Skeletal muscle satellite cell (primary cell): ENCODE measurements at regions not wholly inside any gene's neighbourhood (a gene's known extent, or its start where the extent isn't known, plus 50 kb on each side); places are given as distances from the start of the nearest gene placed in this dataset.
"Not testable (repeated sequence)": the region's sequence is repeated elsewhere in the genome, so short reads cannot be mapped to it uniquely, and the experiment has no call there.

Experiments
- H3K27me3 ChIP-seq: 2 replicates; pipeline ENCODE4 v1.7.0; 2013; ENCODE audit warnings: low read length; ENCODE audit not compliant: control insufficient read depth, insufficient read depth
- H3K36me3 ChIP-seq: 2 replicates; pipeline ENCODE4 v1.7.0; 2013; ENCODE audit warnings: mild to moderate bottlenecking, control low read depth, low read length; ENCODE audit not compliant: insufficient read depth
- H3K4me1 ChIP-seq: 2 replicates; pipeline ENCODE4 v1.7.0; 2013; ENCODE audit warnings: low read length; ENCODE audit not compliant: control insufficient read depth, insufficient read depth
- H3K4me2 ChIP-seq: 2 replicates; pipeline ENCODE4 v1.7.0; 2013; ENCODE audit warnings: mild to moderate bottlenecking, low read length
- H3K4me3 ChIP-seq: 2 replicates; pipeline ENCODE4 v1.7.0; 2013; ENCODE audit warnings: low read length
- H3K9ac ChIP-seq: 2 replicates; pipeline ENCODE4 v1.7.0; 2013; ENCODE audit warnings: mild to moderate bottlenecking, low read depth, low read length, moderate library complexity
- H3K9me3 ChIP-seq: replicated peaks from 2 replicates; pipeline ENCODE4 v1.7.0; 2013; ENCODE audit warnings: mild to moderate bottlenecking, control low read depth, low read length

DNA sequence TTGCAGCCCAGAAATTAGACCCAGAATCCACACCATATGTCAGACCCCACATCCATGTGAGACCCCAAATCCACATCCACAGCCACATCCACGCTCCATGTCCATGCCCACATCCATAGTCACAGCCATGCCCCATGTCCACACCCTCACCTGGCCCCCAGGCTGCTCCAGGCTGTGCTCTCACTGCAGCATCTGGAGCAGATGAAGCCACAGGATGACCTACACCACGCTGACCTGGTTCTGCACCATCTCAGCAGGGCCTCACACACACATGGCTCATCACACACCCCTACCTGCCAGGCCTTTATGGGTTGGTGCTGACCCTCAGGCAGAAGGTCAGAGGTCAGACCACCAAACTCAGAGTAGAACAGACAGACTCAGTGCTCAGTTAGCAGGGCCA, 660.0 kb upstream of the DEFB115 start:
- H3K4me2 ChIP-seq, H3K4me3 ChIP-seq, H3K9me3 ChIP-seq, H3K4me1 ChIP-seq, H3K27me3 ChIP-seq, H3K36me3 ChIP-seq, H3K9ac ChIP-seq: not testable (repeated sequence)

DNA sequence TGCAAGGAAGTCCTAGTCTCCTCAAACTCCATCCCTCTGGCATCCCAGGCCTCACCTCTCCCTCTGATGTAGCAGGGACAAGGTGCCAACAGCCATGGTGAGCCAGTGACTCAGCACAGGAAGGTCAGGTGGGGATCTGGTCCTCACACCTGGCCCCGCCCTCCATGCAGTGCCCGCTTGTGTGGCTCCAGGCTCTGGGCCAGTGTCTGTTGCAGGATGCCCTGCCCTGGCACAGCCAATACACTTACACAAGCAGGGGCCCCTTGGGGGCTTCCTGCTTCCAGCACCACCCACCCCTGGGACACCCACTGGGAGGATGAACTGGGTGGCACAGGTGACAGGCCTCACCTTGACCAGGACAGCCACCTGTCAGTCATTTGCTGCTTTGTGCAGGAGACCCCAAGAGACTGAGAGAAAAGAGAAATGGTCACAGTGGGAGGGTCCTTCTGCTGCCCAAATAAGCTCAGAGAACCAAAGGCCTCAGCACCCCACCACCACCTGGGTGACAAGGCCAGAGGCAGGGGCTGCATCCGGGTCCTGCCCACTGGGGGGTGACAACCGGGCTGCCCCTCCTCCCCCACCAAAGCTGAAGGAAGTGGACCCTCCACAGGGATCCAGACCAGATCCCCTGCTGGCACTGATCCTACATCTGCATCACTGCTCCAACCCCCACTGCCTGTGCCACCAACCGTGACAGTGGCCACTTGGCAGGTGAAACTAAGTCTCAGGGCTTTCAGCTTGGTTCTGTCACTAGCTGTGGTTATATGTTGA, 658.8 kb upstream of the DEFB115 start:
- Histone ChIP-seq H3K4me3 (no peak overlapping the region), H3K4me1 (no peaks in the 10 kb centered on the region), H3K9me3 (no peaks in the 10 kb centered on the region), H3K4me2 (no peak overlapping the region), H3K36me3 (no peaks in the 10 kb centered on the region), H3K9ac (no peak overlapping the region), H3K27me3 (no peaks in the 10 kb centered on the region)

DNA sequence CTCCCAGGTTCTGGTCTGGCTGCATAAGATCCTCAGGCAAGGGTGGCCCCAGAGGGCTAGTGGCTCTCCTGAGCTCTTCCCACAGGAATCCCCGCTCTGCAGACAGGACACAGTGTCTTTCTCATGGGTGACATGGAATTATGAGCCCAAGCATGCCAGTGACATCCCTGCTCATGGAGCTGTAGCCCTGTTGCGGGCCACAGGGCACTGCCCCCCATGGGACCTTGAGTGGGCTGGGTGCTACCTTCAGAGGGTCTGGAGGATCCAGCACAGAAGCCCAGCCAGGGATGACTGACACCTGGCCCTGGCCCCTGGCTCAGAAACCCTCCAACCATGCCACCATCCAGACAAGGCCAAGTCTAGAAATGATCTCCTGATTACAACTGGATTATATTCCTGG, 657.5 kb upstream of the DEFB115 start:
- Histone ChIP-seq H3K4me2 (no peak overlapping the region), H3K4me3 (no peak overlapping the region), H3K36me3 (no peaks in the 10 kb centered on the region), H3K4me1 (no peaks in the 10 kb centered on the region), H3K9ac (no peak overlapping the region), H3K9me3 (no peaks in the 10 kb centered on the region), H3K27me3 (no peaks in the 10 kb centered on the region)

DNA sequence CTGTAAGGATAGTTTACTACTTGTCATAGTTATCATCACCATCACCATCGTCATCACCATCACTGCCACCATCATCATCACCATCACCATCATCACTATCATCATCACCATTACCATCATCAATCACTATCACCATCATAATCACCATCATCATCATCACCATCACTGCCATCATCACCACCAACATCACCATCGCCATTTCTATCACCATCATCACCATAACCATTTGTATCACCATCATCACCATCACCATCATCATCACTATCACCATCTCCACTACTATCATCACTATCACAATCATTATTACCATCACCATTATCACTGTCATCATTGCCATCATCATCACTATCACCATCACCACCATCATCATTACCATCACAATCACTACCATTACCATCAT, 655.5 kb upstream of the DEFB115 start:
- Histone ChIP-seq H3K36me3 (no peaks in the 10 kb centered on the region), H3K9ac (no peak overlapping the region), H3K4me3 (no peak overlapping the region), H3K4me2 (no peak overlapping the region), H3K9me3 (no peaks in the 10 kb centered on the region), H3K27me3 (no peaks in the 10 kb centered on the region), H3K4me1 (no peaks in the 10 kb centered on the region)

DNA sequence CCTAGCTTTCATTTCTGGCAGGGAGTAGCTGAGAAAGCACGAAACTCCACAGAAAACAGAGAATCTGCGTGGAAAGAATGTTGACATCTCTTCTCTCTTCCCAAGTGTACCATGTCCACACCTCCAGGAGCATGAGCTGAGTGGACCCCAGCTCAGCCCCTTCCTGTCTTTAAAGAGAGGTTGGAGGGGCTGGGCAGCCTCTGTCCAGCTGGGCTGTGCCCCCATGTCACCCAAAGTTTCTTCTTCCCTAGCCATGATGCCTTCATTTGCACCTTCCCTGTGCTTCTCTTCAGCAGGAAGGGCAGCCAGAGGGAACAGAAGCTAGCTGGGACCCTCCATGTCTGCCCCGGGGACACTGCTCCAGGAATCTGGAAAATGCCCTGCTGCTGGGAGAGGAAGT, 655.0 kb upstream of the DEFB115 start:
- H3K27me3 ChIP-seq = no peaks in the 10 kb centered on the region
- H3K4me3 ChIP-seq = no peak overlapping the region
- no peaks in the 10 kb centered on the region for H3K36me3 ChIP-seq
- H3K4me1 ChIP-seq = no peaks in the 10 kb centered on the region
- no peak overlapping the region for H3K9ac ChIP-seq
- no peak overlapping the region for H3K4me2 ChIP-seq
- H3K9me3 ChIP-seq = no peaks in the 10 kb centered on the region

DNA sequence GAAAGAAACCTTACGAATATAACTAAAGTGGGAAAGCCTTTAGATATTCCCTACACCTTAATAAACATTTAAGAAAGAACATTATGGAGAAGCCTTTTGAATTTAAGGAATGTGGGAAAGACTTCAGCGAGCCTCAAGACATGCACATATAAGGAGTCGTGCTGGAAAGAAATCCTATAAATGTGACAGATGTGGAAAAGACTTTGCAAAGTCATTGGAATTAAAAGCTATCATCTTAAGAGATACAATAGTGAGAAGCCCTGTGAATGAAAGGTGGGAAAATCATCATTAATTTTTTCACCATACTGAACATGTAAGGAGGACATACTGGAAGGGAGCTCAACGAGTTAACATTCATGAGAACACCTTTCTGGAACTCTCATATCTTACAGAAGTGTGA, 650.5 kb upstream of the DEFB115 start:
- Histone ChIP-seq H3K9ac (no peak overlapping the region), H3K4me3 (no peak overlapping the region), H3K4me1 (no peaks in the 10 kb centered on the region), H3K36me3 (no peaks in the 10 kb centered on the region), H3K27me3 (no peaks in the 10 kb centered on the region), H3K4me2 (no peak overlapping the region), H3K9me3 (peaks cover 9% of the 10 kb centered on the region)

DNA sequence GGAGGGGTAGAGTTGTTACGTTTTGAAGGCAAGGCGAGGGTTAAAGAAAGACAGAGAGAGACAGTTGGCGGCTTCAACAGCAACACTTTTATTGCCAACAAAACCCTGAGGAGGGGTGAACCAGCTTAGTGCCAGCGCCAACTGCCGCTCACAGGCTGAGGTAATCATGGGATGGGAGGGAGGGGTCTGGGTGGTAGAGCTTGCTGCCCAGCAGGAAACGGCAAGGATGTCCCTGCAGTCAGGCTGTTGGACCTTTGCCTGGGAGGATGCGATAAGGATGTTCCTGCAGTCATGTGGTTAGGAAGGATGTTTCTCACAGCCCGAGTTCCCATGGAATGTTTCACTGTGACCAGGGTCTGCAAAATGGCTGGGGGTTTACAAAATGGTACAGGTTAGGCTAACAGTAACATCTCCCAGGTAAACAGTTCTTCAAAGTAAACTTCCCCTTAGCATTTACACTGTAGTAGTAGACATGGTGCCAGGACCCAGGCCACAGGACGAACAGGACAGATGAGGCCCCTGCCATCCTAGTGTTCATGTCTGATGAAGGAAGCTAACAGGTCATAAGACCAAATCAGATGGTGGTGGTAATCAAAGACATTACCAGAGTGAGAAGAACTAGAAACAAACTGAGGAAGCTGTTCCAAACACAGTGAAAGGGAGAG, 647.3 kb upstream of the DEFB115 start:
- no peak overlapping the region for H3K4me2 ChIP-seq

DNA sequence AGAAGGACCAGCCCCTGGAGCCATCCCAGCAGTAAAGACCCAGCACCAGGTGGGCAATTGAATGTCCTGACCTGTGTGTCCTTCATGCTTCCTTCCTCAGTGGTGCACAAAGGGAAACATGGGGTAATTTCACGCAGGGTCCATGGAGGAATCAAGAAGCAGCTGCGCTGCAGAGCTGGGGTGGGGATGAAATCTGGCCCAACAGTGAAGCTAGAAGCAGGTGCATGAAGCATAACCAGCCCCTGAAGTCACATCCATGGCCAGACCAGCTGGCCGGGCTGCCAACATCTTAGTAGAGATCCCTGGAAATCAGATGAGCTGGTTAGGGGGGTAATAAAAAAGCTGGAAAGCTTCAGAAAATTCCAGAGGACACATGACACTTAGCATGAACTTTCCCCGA, 646.7 kb upstream of the DEFB115 start:
- Histone ChIP-seq H3K4me2 (no peak overlapping the region), H3K9ac (no peak overlapping the region), H3K36me3 (no peaks in the 10 kb centered on the region), H3K9me3 (peaks cover 9% of the 10 kb centered on the region), H3K4me1 (no peaks in the 10 kb centered on the region), H3K27me3 (no peaks in the 10 kb centered on the region), H3K4me3 (no peak overlapping the region)

More for the DNA sequence above, 647.3 kb upstream of the DEFB115 start:
- no peak overlapping the region for H3K9ac ChIP-seq
- H3K27me3 ChIP-seq = no peaks in the 10 kb centered on the region
- H3K4me3 ChIP-seq = no peak overlapping the region
- no peaks in the 10 kb centered on the region for H3K4me1 ChIP-seq
- peaks cover 9% of the 10 kb centered on the region for H3K9me3 ChIP-seq
- no peaks in the 10 kb centered on the region for H3K36me3 ChIP-seq

DNA sequence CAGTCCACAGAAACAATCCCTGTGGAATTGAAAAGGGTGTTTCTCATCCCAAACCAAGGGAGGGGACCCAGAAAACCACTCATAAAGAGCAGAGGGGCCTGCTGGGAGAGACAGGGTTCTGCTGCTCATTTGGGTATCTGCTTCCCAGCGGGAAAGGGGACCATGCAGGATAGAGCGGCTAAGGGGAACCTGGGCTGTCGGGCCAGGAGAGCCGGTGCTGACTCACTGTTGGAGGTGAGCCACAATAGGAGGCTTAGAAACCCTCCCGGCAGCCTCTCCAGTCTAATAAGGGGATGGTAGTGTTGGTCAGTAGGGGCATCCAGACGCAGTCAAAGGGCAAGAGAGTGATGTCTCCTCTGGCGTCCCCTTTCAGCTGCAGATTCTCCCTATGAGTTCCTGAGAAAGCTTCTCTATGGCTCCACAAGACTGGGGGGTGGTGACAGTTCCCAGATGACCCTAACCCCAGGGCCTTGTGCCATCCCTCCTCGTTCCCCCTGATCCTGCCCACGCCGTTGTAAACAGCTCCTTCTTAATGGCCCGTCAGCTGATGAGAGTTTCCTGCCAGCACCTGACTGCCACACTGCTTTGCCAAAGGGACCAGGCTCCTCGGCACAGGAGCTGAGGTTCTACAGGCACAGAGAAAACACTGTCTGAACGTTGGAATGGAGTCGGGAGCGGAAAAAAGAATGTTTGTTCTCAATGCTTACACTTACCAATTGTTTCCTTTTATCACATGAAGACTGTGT, 646.1 kb upstream of the DEFB115 start:
- no peaks in the 10 kb centered on the region for H3K27me3 ChIP-seq
- no peak overlapping the region for H3K9ac ChIP-seq
- H3K4me2 ChIP-seq = no peak overlapping the region
- H3K4me3 ChIP-seq = no peak overlapping the region
- H3K36me3 ChIP-seq = no peaks in the 10 kb centered on the region
- no peaks in the 10 kb centered on the region for H3K4me1 ChIP-seq
- peaks cover 13% of the 10 kb centered on the region for H3K9me3 ChIP-seq

DNA sequence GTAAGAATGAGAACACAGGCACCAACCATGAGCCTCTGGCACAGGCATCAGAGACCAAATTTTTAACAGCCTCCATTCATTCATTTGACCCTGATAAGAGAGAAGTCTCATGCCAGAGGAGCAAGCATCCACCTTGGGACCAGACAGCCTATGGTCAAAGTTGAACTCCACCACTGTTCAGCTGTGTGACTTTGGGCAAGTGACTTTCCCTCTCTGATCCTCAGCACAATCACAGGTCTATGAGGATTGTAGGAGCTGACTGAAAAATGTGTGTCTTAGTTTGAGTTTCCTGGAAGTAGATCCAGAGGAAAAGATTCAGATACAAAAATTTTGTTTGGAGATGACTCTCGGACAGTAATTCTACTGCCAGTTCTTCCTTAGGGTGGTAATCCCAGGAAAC, 645.1 kb upstream of the DEFB115 start:
- H3K27me3 ChIP-seq = no peaks in the 10 kb centered on the region
- H3K4me2 ChIP-seq = no peak overlapping the region
- no peaks in the 10 kb centered on the region for H3K36me3 ChIP-seq

DNA sequence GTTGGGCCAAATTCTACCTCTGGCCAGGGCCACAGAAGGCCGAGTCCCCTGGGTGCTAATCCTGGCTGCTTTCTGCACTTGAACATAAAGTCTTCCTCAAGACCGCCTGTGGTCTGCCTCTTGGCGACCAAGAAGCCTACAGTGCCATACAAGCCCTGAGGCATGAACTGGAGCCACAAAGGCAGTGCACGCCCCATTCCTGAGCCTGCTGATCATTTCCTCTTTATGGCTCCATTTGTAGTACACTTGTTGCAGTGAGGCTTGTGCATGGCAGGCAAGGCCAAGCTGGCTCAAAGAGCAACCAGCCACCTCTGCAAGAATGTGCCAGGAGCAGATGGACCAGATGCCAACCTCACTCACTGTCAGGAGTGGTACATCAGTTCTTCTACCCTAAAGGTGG, 636.1 kb upstream of the DEFB115 start:
- H3K27me3 ChIP-seq, H3K9me3 ChIP-seq, H3K9ac ChIP-seq, H3K4me3 ChIP-seq, H3K36me3 ChIP-seq, H3K4me2 ChIP-seq, H3K4me1 ChIP-seq: not testable (repeated sequence)

More for the DNA sequence above, 645.1 kb upstream of the DEFB115 start:
- no peak overlapping the region for H3K9ac ChIP-seq
- peaks cover 13% of the 10 kb centered on the region for H3K9me3 ChIP-seq
- no peak overlapping the region for H3K4me3 ChIP-seq
- H3K4me1 ChIP-seq = no peaks in the 10 kb centered on the region
